DOHH2 (cell line): ENCODE measurements at regions not wholly inside any gene's neighbourhood (a gene's known extent, or its start where the extent isn't known, plus 50 kb on each side); places are given as distances from the start of the nearest gene placed in this dataset.

Experiments
- CTCF ChIP-seq: fragments of 200-600 bp; sonication (generic); IDR thresholded peaks from one replicate; pipeline ENCODE4 v1.5.1; 2014; ENCODE audit warnings: antibody characterized with exemption, mild to moderate bottlenecking, low read depth, low read length; ENCODE audit not compliant: poor library complexity, severe bottlenecking
- EZH2phosphoT487 ChIP-seq: fragments of 200-600 bp; sonication (generic); IDR thresholded peaks from 2 replicates; pipeline ENCODE4 v1.6.1; 2017; ENCODE audit warnings: borderline replicate concordance, mild to moderate bottlenecking, antibody characterized with exemption, low read length, moderate library complexity, mixed read lengths

DNA sequence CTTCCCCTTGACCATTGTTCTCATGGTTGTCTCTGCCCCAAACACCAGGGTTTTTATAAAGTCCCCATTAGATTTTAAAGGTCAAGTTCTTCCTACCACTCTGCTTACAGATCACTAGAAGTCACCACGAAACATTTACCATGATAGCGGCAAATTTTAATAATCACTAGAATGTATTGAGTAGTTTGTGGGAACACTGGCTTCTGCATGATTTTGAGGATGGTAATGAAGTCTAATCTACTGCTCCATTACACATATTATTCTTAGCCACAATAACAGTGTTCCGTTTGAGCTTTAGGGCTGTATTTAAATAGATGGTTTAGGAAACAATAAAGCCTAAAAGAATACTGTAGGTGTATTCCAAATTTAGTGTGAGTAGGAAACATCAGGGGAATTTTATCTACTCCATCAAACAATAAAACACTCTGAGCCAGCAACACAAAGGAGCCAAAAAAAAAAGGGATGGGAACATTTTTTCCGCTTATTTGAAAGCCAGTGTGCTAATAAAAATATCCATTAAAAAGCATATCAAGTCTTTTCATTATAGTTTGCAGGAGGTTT is 49.7 kb downstream of the KLF12 start:
- TF ChIP-seq EZH2phosphoT487 (no peak), CTCF (no peak)
